PC-9 (cell line): ENCODE measurements at regions not wholly inside any gene's neighbourhood (a gene's known extent, or its start where the extent isn't known, plus 50 kb on each side); places are given as distances from the start of the nearest gene placed in this dataset.

Experiments
- BruUV-seq: library from RNA; stranded (reverse); fragments of 400-500 nt; replicated peaks from 2 replicates; lab custom pipeline; 2021; lab: Mats Ljungman, UMichigan
- CTCF ChIA-PET: fragments of 300-600 bp; sonication (Branson Sonifier 250); formaldehyde crosslinking; loops from one replicate; lab custom pipeline; 2022; ENCODE audit warnings: antibody characterized with exemption; lab: Charles Lee
- POLR2A ChIA-PET: fragments of 300-600 bp; sonication (Branson Sonifier 250); formaldehyde crosslinking; loops from one replicate; lab custom pipeline; 2022; ENCODE audit warnings: antibody characterized with exemption; ENCODE audit not compliant: unreplicated experiment; lab: Charles Lee
- DNase-seq, 2 experiments: peaks; one replicate each; pipeline versions ENCODE4 v3.0.0 to v3.0.0-alpha.2; 2015 to 2022; ENCODE audit warnings: mixed read lengths in 1 of 2
- H2AFZ ChIP-seq: fragments of 200-600 bp; sonication (generic); 2 replicates; pipeline ENCODE4 v1.8.1; 2017; ENCODE audit warnings: antibody characterized with exemption
- H3F3A ChIP-seq: fragments of 200-600 bp; sonication (generic); 2 replicates; pipeline ENCODE4 v1.8.1; 2017; ENCODE audit warnings: antibody characterized with exemption, mild to moderate bottlenecking, low read depth; ENCODE audit not compliant: insufficient read depth
- H3K27ac ChIP-seq: fragments of 200-600 bp; sonication (generic); 2 replicates; pipeline ENCODE4 v1.6.1; 2016; ENCODE audit warnings: mixed run types
- H3K27me3 ChIP-seq: fragments of 200-600 bp; sonication (generic); 2 replicates; pipeline ENCODE4 v1.6.1; 2016; ENCODE audit warnings: low read depth, mixed run types; ENCODE audit not compliant: insufficient read depth
- H3K36me3 ChIP-seq: fragments of 200-600 bp; sonication (generic); 2 replicates; pipeline ENCODE4 v1.6.1; 2016; ENCODE audit warnings: low read depth, mixed run types
- H3K4me1 ChIP-seq: fragments of 200-600 bp; sonication (generic); replicated peaks from 2 replicates; pipeline ENCODE4 v1.6.1; 2016; ENCODE audit warnings: mixed run types; ENCODE audit not compliant: insufficient read depth
- H3K4me2 ChIP-seq: fragments of 200-600 bp; sonication (generic); 2 replicates; pipeline ENCODE4 v1.6.1; 2017; ENCODE audit warnings: mixed run types
- H3K4me3 ChIP-seq: fragments of 200-600 bp; sonication (generic); 2 replicates; pipeline ENCODE4 v1.6.1; 2016; ENCODE audit warnings: mixed run types
- H3K79me2 ChIP-seq: fragments of 200-600 bp; sonication (generic); 2 replicates; pipeline ENCODE4 v1.6.1; 2017; ENCODE audit warnings: low read depth, mixed run types
- H3K9me2 ChIP-seq: fragments of 200-600 bp; sonication (generic); 2 replicates; pipeline ENCODE4 v1.8.1; 2017; ENCODE audit warnings: mild to moderate bottlenecking; ENCODE audit not compliant: insufficient read depth
- H3K9me3 ChIP-seq: fragments of 200-600 bp; sonication (generic); 2 replicates; pipeline ENCODE4 v1.8.1; 2016; ENCODE audit warnings: low read depth; ENCODE audit not compliant: insufficient read depth
- H4K20me1 ChIP-seq: fragments of 200-600 bp; sonication (generic); 2 replicates; pipeline ENCODE4 v1.8.1; 2017; ENCODE audit not compliant: insufficient read depth
- EZH2 ChIP-seq: fragments of 200-600 bp; sonication (generic); IDR thresholded peaks from 2 replicates; pipeline ENCODE4 v1.8.0; 2017; ENCODE audit warnings: antibody characterized with exemption, low read depth
- intact Hi-C: fragments of 100-400 bp; cut with micrococcal nuclease; formaldehyde crosslinking; loops from one replicate; pipeline ENCODE4 v1.10.0; 2022; ENCODE audit not compliant: unreplicated experiment
- TF ChIP-seq, protein P1 (sequence below): fragments of 200-600 bp; sonication (generic); conservative IDR thresholded peaks from 2 replicates; pipeline ENCODE4 v1.6.1; 2017; ENCODE audit warnings: mixed run types, antibody characterized with exemption, mild to moderate bottlenecking, moderate library complexity

DNA sequence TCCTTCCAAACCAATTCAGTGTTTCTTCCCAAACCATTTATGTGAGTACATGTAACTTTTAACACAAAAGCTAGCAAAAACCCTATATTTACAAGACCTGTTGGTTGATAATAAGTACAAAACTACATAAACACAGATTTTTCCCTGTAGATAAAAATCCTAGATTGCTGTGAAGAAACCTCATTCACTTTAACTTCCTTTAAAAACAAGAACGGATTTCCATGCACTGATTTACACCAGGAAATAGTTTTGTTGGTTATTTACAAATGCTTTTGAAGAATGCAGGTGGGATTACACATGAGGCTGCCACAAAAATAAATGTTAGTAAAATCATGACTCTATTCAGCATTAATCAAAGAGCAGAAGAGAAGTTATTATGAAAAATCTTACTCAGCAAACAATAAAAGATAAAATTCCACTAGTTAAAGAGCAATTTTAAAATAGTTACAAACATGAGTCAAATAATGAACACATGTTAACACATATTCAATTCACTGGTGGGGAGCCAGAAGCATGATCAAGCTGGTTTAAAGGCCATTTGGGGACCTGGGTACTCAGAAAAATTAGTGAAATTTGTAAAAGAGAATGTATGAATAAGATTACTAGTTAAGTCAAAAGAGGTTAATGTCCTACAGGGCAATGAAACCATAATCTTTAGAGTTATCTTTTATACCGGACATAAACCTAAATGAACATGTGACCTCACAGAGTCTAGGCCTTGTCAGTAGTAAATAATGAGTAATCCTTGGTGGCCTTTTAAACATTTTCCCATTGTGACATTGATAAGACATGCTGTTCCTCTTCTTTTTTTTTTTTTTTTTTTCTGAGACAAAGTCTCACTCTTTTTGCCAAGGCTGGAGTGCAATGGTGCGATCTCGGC lies 79.9 kb downstream of the PHLDA1 start:
- DNase-seq: peak in 1 of 2 experiments; percentile 75
- Histone ChIP-seq H3F3A (peaks cover 43% of the 10 kb centered on the region), H2AFZ (0 out of 2 replicates have a peak overlapping the region, but pooled peaks have one; percentile 12), H3K4me3 (no peak overlapping the region), H3K9me2 (no peaks in the 10 kb centered on the region), H3K9me3 (peaks cover 5% of the 10 kb centered on the region; the same call in 1 of the 2 replicates), H3K79me2 (no peaks in the 10 kb centered on the region), H3K4me2 (peak overlapping the region; percentile 68), H3K4me1 (peaks cover 73% of the 10 kb centered on the region), H4K20me1 (no peaks in the 10 kb centered on the region), H3K27me3 (no peaks in the 10 kb centered on the region), H3K27ac (peak overlapping the region; percentile 97), H3K36me3 (no peaks in the 10 kb centered on the region)
- no TSS peak for BruUV-seq
- CTCF ChIA-PET: interaction anchor here (0.6 to 0.7 kb wide), 2 partner anchors 185 to 313 kb away, joined by 3 to 10 read pairs; no protein-coding TSS in a partner anchor
- POLR2A ChIA-PET: no interaction called here
- TF ChIP-seq, protein P1, sequence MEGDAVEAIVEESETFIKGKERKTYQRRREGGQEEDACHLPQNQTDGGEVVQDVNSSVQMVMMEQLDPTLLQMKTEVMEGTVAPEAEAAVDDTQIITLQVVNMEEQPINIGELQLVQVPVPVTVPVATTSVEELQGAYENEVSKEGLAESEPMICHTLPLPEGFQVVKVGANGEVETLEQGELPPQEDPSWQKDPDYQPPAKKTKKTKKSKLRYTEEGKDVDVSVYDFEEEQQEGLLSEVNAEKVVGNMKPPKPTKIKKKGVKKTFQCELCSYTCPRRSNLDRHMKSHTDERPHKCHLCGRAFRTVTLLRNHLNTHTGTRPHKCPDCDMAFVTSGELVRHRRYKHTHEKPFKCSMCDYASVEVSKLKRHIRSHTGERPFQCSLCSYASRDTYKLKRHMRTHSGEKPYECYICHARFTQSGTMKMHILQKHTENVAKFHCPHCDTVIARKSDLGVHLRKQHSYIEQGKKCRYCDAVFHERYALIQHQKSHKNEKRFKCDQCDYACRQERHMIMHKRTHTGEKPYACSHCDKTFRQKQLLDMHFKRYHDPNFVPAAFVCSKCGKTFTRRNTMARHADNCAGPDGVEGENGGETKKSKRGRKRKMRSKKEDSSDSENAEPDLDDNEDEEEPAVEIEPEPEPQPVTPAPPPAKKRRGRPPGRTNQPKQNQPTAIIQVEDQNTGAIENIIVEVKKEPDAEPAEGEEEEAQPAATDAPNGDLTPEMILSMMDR: no peak
- TF ChIP-seq EZH2: no peak
- intact Hi-C loops: loop anchor here (5.0 kb wide), 3 partner anchors 59 to 229 kb away; no protein-coding TSS in a partner anchor

DNA sequence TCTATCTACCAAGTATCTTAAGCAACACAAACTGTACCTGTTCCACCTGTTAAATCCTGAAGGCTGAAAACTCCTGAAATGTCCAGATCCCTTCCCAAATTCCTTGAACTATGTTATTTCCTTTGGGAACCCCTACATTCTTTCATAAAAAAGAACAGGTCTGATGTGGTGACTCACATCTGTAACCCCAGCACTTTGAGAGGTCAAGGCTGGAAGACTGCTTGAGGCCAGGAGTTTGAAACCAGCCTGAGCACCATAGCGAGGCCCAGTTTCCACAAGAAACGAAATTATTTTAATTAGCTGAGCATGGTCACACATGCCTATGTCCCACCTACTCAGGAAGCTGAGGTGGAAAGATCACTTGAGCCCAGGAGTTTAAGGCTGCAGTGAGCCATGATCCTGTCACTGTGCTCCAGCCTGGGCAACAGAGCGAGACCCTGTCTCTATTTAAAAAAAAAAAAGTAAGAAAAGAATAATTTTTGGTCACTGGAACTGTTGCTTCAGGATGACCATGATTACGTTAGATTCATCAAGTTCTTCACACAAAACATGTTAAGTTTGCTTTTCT lies 84.3 kb downstream of the PHLDA1 start:
- Histone ChIP-seq H3K4me1 (peaks cover 69% of the 10 kb centered on the region), H3K4me3 (no peak overlapping the region), H3K9me2 (no peaks in the 10 kb centered on the region), H3F3A (peaks cover 53% of the 10 kb centered on the region), H2AFZ (no peak overlapping the region), H3K27ac (peak overlapping the region; percentile 99), H4K20me1 (no peaks in the 10 kb centered on the region), H3K36me3 (0 out of 2 replicates have a peak, but pooled peaks cover 3% of the 10 kb centered on the region), H3K4me2 (no peak overlapping the region), H3K27me3 (no peaks in the 10 kb centered on the region), H3K79me2 (no peaks in the 10 kb centered on the region; the same call in 1 of the 2 replicates), H3K9me3 (peaks cover 5% of the 10 kb centered on the region; the same call in 1 of the 2 replicates)
- intact Hi-C loops: no loop called here
- POLR2A ChIA-PET: interaction anchor here (0.5 to 0.6 kb wide), 2 partner anchors 12 to 77 kb away, joined by 3 to 16 read pairs; no protein-coding TSS in a partner anchor
- no peak for TF ChIP-seq EZH2
- TF ChIP-seq, protein P1: no peak
- BruUV-seq: no TSS peak
- DNase-seq: no peak
- CTCF ChIA-PET: no interaction called here

DNA sequence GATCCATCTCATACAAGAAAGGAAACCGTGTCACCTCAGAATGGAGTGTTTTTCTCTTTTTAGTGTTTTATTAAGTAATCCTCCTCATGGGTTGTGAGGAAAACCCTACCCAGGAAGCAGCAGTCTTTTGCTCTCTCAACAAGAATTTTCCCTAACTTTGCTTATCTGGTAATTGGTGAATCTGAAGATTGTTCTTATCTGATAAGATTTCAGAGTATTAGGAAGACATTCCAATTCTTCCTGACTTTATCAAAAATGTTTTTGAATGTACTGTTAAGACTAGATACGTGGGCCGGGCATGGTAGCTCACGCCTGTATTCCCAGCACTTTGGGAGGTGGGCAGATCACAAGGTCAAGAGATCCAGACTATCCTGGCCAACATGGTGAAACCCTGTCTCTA lies 86.0 kb downstream of the PHLDA1 start:
- Histone ChIP-seq H3K4me2 (peak overlapping the region; percentile 67), H3K9me2 (no peaks in the 10 kb centered on the region), H3K27me3 (no peaks in the 10 kb centered on the region), H3K4me1 (peaks cover 53% of the 10 kb centered on the region), H2AFZ (no peak overlapping the region), H3K79me2 (no peaks in the 10 kb centered on the region; the same call in 1 of the 2 replicates), H4K20me1 (no peaks in the 10 kb centered on the region), H3F3A (peaks cover 45% of the 10 kb centered on the region), H3K4me3 (peak overlapping the region; percentile 22; the same call in 1 of the 2 replicates), H3K36me3 (0 out of 2 replicates have a peak, but pooled peaks cover 3% of the 10 kb centered on the region), H3K9me3 (peaks cover under 1% of the 10 kb centered on the region; the same call in 1 of the 2 replicates), H3K27ac (peak overlapping the region; percentile 99)
- BruUV-seq: no TSS peak
- intact Hi-C loops: loop anchor here (2.0 kb wide), 1 partner anchor 289 kb away; no protein-coding TSS in a partner anchor
- TF ChIP-seq, protein P1: no peak
- TF ChIP-seq EZH2: no peak
- DNase-seq: no peak
- CTCF ChIA-PET: interaction anchor here (0.6 kb wide), 1 partner anchor 355 kb away, joined by 6 read pairs; no protein-coding TSS in a partner anchor
- POLR2A ChIA-PET: no interaction called here
